ENCODE measurements at regions not wholly inside any gene's neighbourhood (a gene's known extent, or its start where the extent isn't known, plus 50 kb on each side); places are given as distances from the start of the nearest gene placed in this dataset. TPM values are rescaled to one million over a fixed set of nuclear protein-coding genes. Genes with fewer than 3 reads are reported as not detected.
"Not testable (repeated sequence)": the region's sequence is repeated elsewhere in the genome, so short reads cannot be mapped to it uniquely, and the experiment has no call there.

- H3K4me3 ChIP-seq (ENCODE audit: control extremely low read depth in 1 of 5, extremely low read depth in 1 of 5, insufficient read depth in 1 of 5, low read depth in 2 of 5, low read length in 4 of 5); H3K27ac ChIP-seq (ENCODE audit: low read length in 2 of 2); POLR2A ChIA-PET; intact Hi-C loops (cut with micrococcal nuclease); ATAC-seq (ENCODE audit: low read depth); H4K20me1 ChIP-seq (ENCODE audit: control insufficient read depth, insufficient read depth, low read length, poor library complexity, severe bottlenecking); CTCF ChIA-PET; H3K9ac ChIP-seq (ENCODE audit: low read length); H3K27me3 Mint-ChIP-seq; DNase-seq; H3K36me3 ChIP-seq (replicated peaks in 1 of 2; ENCODE audit: control extremely low read depth in 1 of 2, control insufficient read depth in 1 of 2, extremely low read depth in 1 of 2, insufficient read depth in 2 of 2, low read length in 1 of 2); H3K4me3 Mint-ChIP-seq; H3K9me3 Mint-ChIP-seq (ENCODE audit: insufficient read depth); H3K4me1 Mint-ChIP-seq; H2AFZ ChIP-seq (ENCODE audit: insufficient read depth, low read depth, low read length, poor library complexity, severe bottlenecking); H3K4me1 ChIP-seq (ENCODE audit: control insufficient read depth in 2 of 2, insufficient read depth in 2 of 2, low read length in 2 of 2); H3K27me3 ChIP-seq (replicated peaks in 1 of 4; ENCODE audit: control extremely low read depth in 1 of 4, control insufficient read depth in 3 of 4, insufficient read depth in 4 of 4, low read length in 3 of 4); H3K27ac Mint-ChIP-seq; H3K79me2 ChIP-seq (ENCODE audit: control insufficient read depth, insufficient read depth, low read length); H3K4me2 ChIP-seq (replicated peaks; ENCODE audit: low read depth, low read length, poor library complexity, severe bottlenecking); H3K9me3 ChIP-seq (ENCODE audit: control extremely low read depth in 1 of 3, control insufficient read depth in 2 of 3, insufficient read depth in 1 of 3, low read length in 2 of 3): not testable (repeated sequence)
- WGBS (ENCODE audit: insufficient coverage) = no CpG with 5 or more reads among the region's 4 CpGs
Measured at GRCh38 chr1:146281522-146281921, 52.7 kb upstream of the NOTCH2NLA start.

- intact Hi-C loops (cut with micrococcal nuclease); H4K20me1 ChIP-seq (ENCODE audit: control insufficient read depth, insufficient read depth, low read length, poor library complexity, severe bottlenecking); H3K27ac ChIP-seq (ENCODE audit: low read length in 2 of 2); POLR2A ChIA-PET; DNase-seq; H3K9me3 Mint-ChIP-seq (ENCODE audit: insufficient read depth); H3K4me1 Mint-ChIP-seq; H3K9ac ChIP-seq (ENCODE audit: low read length); H3K27me3 Mint-ChIP-seq; H3K4me3 ChIP-seq (ENCODE audit: control extremely low read depth in 1 of 5, extremely low read depth in 1 of 5, insufficient read depth in 1 of 5, low read depth in 2 of 5, low read length in 4 of 5); H3K4me3 Mint-ChIP-seq; H3K9me3 ChIP-seq (ENCODE audit: control extremely low read depth in 1 of 3, control insufficient read depth in 2 of 3, insufficient read depth in 1 of 3, low read length in 2 of 3); H3K27me3 ChIP-seq (replicated peaks in 1 of 4; ENCODE audit: control extremely low read depth in 1 of 4, control insufficient read depth in 3 of 4, insufficient read depth in 4 of 4, low read length in 3 of 4); H3K36me3 ChIP-seq (replicated peaks in 1 of 2; ENCODE audit: control extremely low read depth in 1 of 2, control insufficient read depth in 1 of 2, extremely low read depth in 1 of 2, insufficient read depth in 2 of 2, low read length in 1 of 2); ATAC-seq (ENCODE audit: low read depth); CTCF ChIA-PET; H3K27ac Mint-ChIP-seq; H2AFZ ChIP-seq (ENCODE audit: insufficient read depth, low read depth, low read length, poor library complexity, severe bottlenecking); H3K79me2 ChIP-seq (ENCODE audit: control insufficient read depth, insufficient read depth, low read length); H3K4me1 ChIP-seq (ENCODE audit: control insufficient read depth in 2 of 2, insufficient read depth in 2 of 2, low read length in 2 of 2); H3K4me2 ChIP-seq (replicated peaks; ENCODE audit: low read depth, low read length, poor library complexity, severe bottlenecking): not testable (repeated sequence)
- no CpG with 5 or more reads among the region's 2 CpGs for WGBS (ENCODE audit: insufficient coverage)
Measured at GRCh38 chr1:146278758-146279157, 49.9 kb upstream of the NOTCH2NLA start.

Small RNA genes lying in the stretch of these regions (small RNA-seq; reads per million reads assigned to genes)
- gene RF00003 (ENCODE audit: insufficient read length, low read depth, low replicate concordance) (39.9 reads per million, percentile 92 among the genes with 10 or more reads in this experiment), gene RF00619 (ENCODE audit: insufficient read length, low read depth, low replicate concordance) (not detected), gene RNA5SP536 (ENCODE audit: insufficient read length, low read depth, low replicate concordance) (not detected), gene RNU6-1071P (ENCODE audit: insufficient read length, low read depth, low replicate concordance) (not detected)

Data from B cell (primary cell).